Right lobe of liver (tissue), 4 donors: ENCODE measurements at regions not wholly inside any gene's neighbourhood (a gene's known extent, or its start where the extent isn't known, plus 50 kb on each side); places are given as distances from the start of the nearest gene placed in this dataset.

Experiments used
- CTCF ChIP-seq, 4 donors: fragments of 200-600 bp in 3 of 4; fragments of 450-650 bp in 1 of 4; IDR thresholded peaks; one replicate each; pipeline versions ENCODE4 v1.5.1 to v1.8.0; 2016 to 2022; ENCODE audit warnings: antibody characterized with exemption in 4 of 4, mild to moderate bottlenecking in 2 of 4
- POLR2A ChIP-seq: fragments of 450-650 bp; IDR thresholded peaks from one replicate; pipeline ENCODE4 v1.6.1; 2017; ENCODE audit warnings: antibody characterized with exemption, mild to moderate bottlenecking
- donor health status: DM: no; HTN: no; CAD: no.
- donor health status: DM: no; HTN: no; CAD: no.
- donor health status: DM: no; HTN: yes; CAD: no.

GRCh38 chr6:100237821-100238220 is 226.9 kb downstream of the SIM1 start:
- no peak for TF ChIP-seq CTCF (IDR thresholded peaks at IDR 0.05)
- TF ChIP-seq POLR2A, result no peak
